HepG2 (cell line): ENCODE measurements at regions not wholly inside any gene's neighbourhood (a gene's known extent, or its start where the extent isn't known, plus 50 kb on each side); places are given as distances from the start of the nearest gene placed in this dataset.

Experiments
- ATAC-seq: fragments of 200-7000 bp; cut with Tn5 transposase; 3 replicates; pipeline ENCODE4 v1.9.1; 2020; ENCODE audit warnings: mild to moderate bottlenecking, moderate library complexity
- BruUV-seq: library from RNA; stranded (reverse); fragments of 400-500 nt; replicated peaks from 2 replicates; lab custom pipeline; 2021; lab: Mats Ljungman, UMichigan
- CTCF ChIA-PET: fragments of 300-600 bp; formaldehyde crosslinking; extraction: SDS; loops from one replicate; lab custom pipeline; 2021; ENCODE audit warnings: low total read pairs, inconsistent platforms, low intra/inter-chr PET ratio; lab: Yijun Ruan, JAX
- POLR2A ChIA-PET: fragments of 350-600 bp; sonication (Branson Sonifier 250); formaldehyde crosslinking; loops from one replicate; lab custom pipeline; 2020; ENCODE audit warnings: antibody characterized with exemption, inconsistent platforms; lab: Yijun Ruan, JAX
- DNase-seq: peaks from one replicate; pipeline ENCODE4 v3.0.0-alpha.2; 2015; ENCODE audit warnings: low spot score
- FAIRE-seq: peaks from 3 replicates; lab custom pipeline; 2011; peaks lifted over from hg19 to GRCh38; lab: Jason Lieb, UNC
- H2AFZ ChIP-seq: one replicate; pipeline ENCODE4 v1.6.1; 2011; ENCODE audit warnings: low read length, inconsistent platforms
- H3K27ac ChIP-seq: fragments of 300-600 bp; 3 replicates; pipeline ENCODE4 v1.8.0; 2011; ENCODE audit warnings: mixed run types, mild to moderate bottlenecking, mixed read lengths, low read length, inconsistent platforms; ENCODE audit not compliant: insufficient read depth; ENCODE audit errors: extremely low read length
- H3K27me3 ChIP-seq, 2 experiments: fragments of 200-600 bp in 1 of 2; 2 replicates in 1 of 2; 3 replicates in 1 of 2; pipeline versions ENCODE4 v1.6.0 to v1.8.0; 2011; ENCODE audit warnings: low read length in 2 of 2, mild to moderate bottlenecking in 2 of 2, moderate library complexity in 2 of 2, inconsistent platforms in 1 of 2; ENCODE audit not compliant: insufficient read depth in 2 of 2, control insufficient read depth in 1 of 2
- H3K36me3 ChIP-seq, 2 experiments: fragments of 200-600 bp in 1 of 2; replicated peaks in 1 of 2; 2 replicates in 1 of 2; 3 replicates in 1 of 2; pipeline versions ENCODE4 v1.5.1 to v1.8.0; 2011; ENCODE audit warnings: low read length in 2 of 2, inconsistent platforms in 1 of 2; ENCODE audit not compliant: insufficient read depth in 2 of 2, control insufficient read depth in 1 of 2
- H3K4me1 ChIP-seq: 2 replicates; pipeline ENCODE4 v1.5.1; 2012; ENCODE audit warnings: low read length, inconsistent platforms; ENCODE audit not compliant: insufficient read depth
- H3K4me2 ChIP-seq: 2 replicates; pipeline ENCODE4 v1.6.0; 2011; ENCODE audit warnings: low read depth, low read length, inconsistent platforms
- H3K4me3 ChIP-seq, 3 experiments: fragments of 200-600 bp in 1 of 3; sonication (generic), shearing (Covaris generic) in 1 of 3; replicated peaks in 1 of 3; 2 replicates each; pipeline ENCODE4 v1.5.1; 2011 to 2016; ENCODE audit warnings: low read length in 3 of 3, inconsistent platforms in 2 of 3, low read depth in 2 of 3, mild to moderate bottlenecking in 2 of 3, control low read depth in 1 of 3, mixed read lengths in 1 of 3; ENCODE audit not compliant: insufficient read depth in 1 of 3
- H3K79me2 ChIP-seq: one replicate; pipeline ENCODE4 v1.6.1; 2011; ENCODE audit warnings: low read length, inconsistent platforms; ENCODE audit not compliant: insufficient read depth
- H3K9ac ChIP-seq: 2 replicates; pipeline ENCODE4 v1.6.0; 2011; ENCODE audit warnings: mild to moderate bottlenecking, low read depth, low read length, inconsistent platforms; ENCODE audit not compliant: insufficient read depth
- H3K9me3 ChIP-seq: 2 replicates; pipeline ENCODE4 v1.5.1; 2012; ENCODE audit warnings: mild to moderate bottlenecking, low read length
- H4K20me1 ChIP-seq: 2 replicates; pipeline ENCODE4 v1.6.0; 2011; ENCODE audit warnings: inconsistent platforms, mild to moderate bottlenecking, low read length, moderate library complexity; ENCODE audit not compliant: insufficient read depth
- EEA1 ChIP-seq: sonication (generic); formaldehyde crosslinking; IDR thresholded peaks from 2 replicates; pipeline ENCODE4 v1.5.1; 2020; ENCODE audit warnings: mild to moderate bottlenecking, missing genetic modification reagents, borderline replicate concordance
- ISX ChIP-seq: sonication (generic); formaldehyde crosslinking; conservative IDR thresholded peaks from 2 replicates; pipeline ENCODE4 v1.5.0; 2020; ENCODE audit warnings: missing genetic modification reagents
- MAF1 ChIP-seq: sonication (generic); formaldehyde crosslinking; IDR thresholded peaks from 2 replicates; pipeline ENCODE4 v1.5.0; 2020; ENCODE audit warnings: missing genetic modification reagents, borderline replicate concordance
- MBD4 ChIP-seq: IDR thresholded peaks from 2 replicates; pipeline ENCODE4 v1.6.1; 2012; ENCODE audit warnings: low read length, inconsistent platforms, borderline replicate concordance
- NBN ChIP-seq: fragments of 450-650 bp; conservative IDR thresholded peaks from 2 replicates; pipeline ENCODE4 v1.6.1; 2017
- NFE2 ChIP-seq: sonication (generic); formaldehyde crosslinking; IDR thresholded peaks from 2 replicates; pipeline ENCODE4 v1.4.0; 2020; ENCODE audit warnings: missing genetic modification reagents
- NFYB ChIP-seq: sonication (generic); formaldehyde crosslinking; IDR thresholded peaks from 2 replicates; pipeline ENCODE4 v1.4.0; 2020; ENCODE audit warnings: missing genetic modification reagents
- SOX13 ChIP-seq, 3 experiments: fragments of 450-650 bp in 1 of 3; sonication (generic) in 1 of 3; formaldehyde crosslinking in 1 of 3; IDR thresholded peaks in 2 of 3; conservative IDR thresholded peaks in 1 of 3; 2 replicates each; pipeline versions ENCODE4 v1.5.0 to v1.6.1; 2016 to 2020; ENCODE audit warnings: antibody characterized with exemption in 1 of 3, mild to moderate bottlenecking in 1 of 3, missing compliant biosample characterization in 1 of 3, missing genetic modification reagents in 1 of 3, moderate library complexity in 1 of 3
- ZBTB1 ChIP-seq: sonication (generic); formaldehyde crosslinking; IDR thresholded peaks from 2 replicates; pipeline ENCODE4 v1.4.0; 2020; ENCODE audit warnings: missing genetic modification reagents, borderline replicate concordance
- ZNF292 ChIP-seq: sonication (generic); formaldehyde crosslinking; IDR thresholded peaks from 2 replicates; pipeline ENCODE4 v1.8.1; 2022; ENCODE audit warnings: mild to moderate bottlenecking, low read depth, missing genetic modification reagents, borderline replicate concordance
- ZNF749 ChIP-seq: sonication (generic); formaldehyde crosslinking; IDR thresholded peaks from 2 replicates; pipeline ENCODE4 v1.8.0; 2022; ENCODE audit warnings: mild to moderate bottlenecking, missing genetic modification reagents, moderate library complexity, borderline replicate concordance
- WGBS: methylation state at CpG from one replicate; pipeline ENCODE4 v1.1.6; 2017; ENCODE audit warnings: low lambda C conversion rate; 5-methylcytosine and 5-hydroxymethylcytosine counted together
- in situ Hi-C: cut with HindIII; loops from 2 replicates; pipeline ENCODE4 v1.10.0; 2017; ENCODE audit warnings: low pct_unique_long_range_greater_than_20kb; ENCODE audit not compliant: extremely low pct_ligation_motif_present
- intact Hi-C: fragments of 100-400 bp; cut with micrococcal nuclease; formaldehyde crosslinking; loops from one replicate; pipeline ENCODE4 v1.10.0; 2022; ENCODE audit not compliant: unreplicated experiment
- TF ChIP-seq, protein P1 (sequence below): sonication (generic); formaldehyde crosslinking; IDR thresholded peaks from 2 replicates; pipeline ENCODE4 v1.4.0; 2020; ENCODE audit warnings: missing genetic modification reagents, mild to moderate bottlenecking, borderline replicate concordance
- TF ChIP-seq, protein P2 (sequence below): sonication (generic); formaldehyde crosslinking; IDR thresholded peaks from 2 replicates; pipeline ENCODE4 v1.4.0; 2020; ENCODE audit warnings: missing genetic modification reagents, borderline replicate concordance

DNA sequence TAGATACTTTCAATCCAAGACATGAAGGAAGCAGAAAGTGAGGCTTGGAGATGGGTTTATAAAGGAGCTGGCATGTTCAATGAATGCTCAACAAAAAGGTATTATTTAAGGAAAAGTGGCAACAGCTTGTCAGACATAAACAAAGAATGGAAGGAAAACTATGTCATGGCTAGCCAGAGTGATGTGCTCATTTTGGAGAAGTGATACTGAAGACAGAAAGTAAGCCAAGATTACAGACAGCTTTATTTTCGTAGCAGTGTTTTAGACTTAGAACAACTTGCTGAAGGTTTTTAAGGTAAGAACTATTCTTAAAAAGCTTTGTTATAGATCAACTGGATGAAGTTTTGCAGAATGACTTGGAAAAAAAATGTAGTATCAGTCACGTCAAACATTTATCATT lies 160.5 kb upstream of the FERD3L start:
- Histone ChIP-seq H3K27me3 (no peaks in the 10 kb centered on the region), H3K36me3 (no peaks in the 10 kb centered on the region), H3K9me3 (peaks cover 36% of the 10 kb centered on the region), H3K4me2 (no peak overlapping the region), H4K20me1 (no peaks in the 10 kb centered on the region), H3K9ac (no peak overlapping the region), H3K4me3 (no peak overlapping the region), H2AFZ (no peak overlapping the region), H3K27ac (no peak overlapping the region), H3K4me1 (no peaks in the 10 kb centered on the region), H3K79me2 (no peaks in the 10 kb centered on the region)
- DNase-seq (no peak), ATAC-seq (no peak), FAIRE-seq (no peak)
- BruUV-seq = no TSS peak
- ChIA-PET CTCF (no interaction called here), POLR2A (no interaction called here)
- TF ChIP-seq NBN (no peak), SOX13 (IDR thresholded peaks at IDR 0.05) (no peak), SOX13 (CRISPR knock-in tag; conservative IDR thresholded peaks at IDR 0.05 in 1 of 2, IDR thresholded peaks at IDR 0.05 in 1 of 2) (no peak), MAF1 (no peak), EEA1 (CRISPR knock-in tag) (no peak), NFE2 (no peak), ZNF292 (no peak), MBD4 (no peak), NFYB (CRISPR knock-in tag) (no peak), ISX (CRISPR knock-in tag) (no peak), ZNF749 (CRISPR knock-in tag) (no peak), ZBTB1 (CRISPR knock-in tag) (no peak)
- TF ChIP-seq, protein P1, sequence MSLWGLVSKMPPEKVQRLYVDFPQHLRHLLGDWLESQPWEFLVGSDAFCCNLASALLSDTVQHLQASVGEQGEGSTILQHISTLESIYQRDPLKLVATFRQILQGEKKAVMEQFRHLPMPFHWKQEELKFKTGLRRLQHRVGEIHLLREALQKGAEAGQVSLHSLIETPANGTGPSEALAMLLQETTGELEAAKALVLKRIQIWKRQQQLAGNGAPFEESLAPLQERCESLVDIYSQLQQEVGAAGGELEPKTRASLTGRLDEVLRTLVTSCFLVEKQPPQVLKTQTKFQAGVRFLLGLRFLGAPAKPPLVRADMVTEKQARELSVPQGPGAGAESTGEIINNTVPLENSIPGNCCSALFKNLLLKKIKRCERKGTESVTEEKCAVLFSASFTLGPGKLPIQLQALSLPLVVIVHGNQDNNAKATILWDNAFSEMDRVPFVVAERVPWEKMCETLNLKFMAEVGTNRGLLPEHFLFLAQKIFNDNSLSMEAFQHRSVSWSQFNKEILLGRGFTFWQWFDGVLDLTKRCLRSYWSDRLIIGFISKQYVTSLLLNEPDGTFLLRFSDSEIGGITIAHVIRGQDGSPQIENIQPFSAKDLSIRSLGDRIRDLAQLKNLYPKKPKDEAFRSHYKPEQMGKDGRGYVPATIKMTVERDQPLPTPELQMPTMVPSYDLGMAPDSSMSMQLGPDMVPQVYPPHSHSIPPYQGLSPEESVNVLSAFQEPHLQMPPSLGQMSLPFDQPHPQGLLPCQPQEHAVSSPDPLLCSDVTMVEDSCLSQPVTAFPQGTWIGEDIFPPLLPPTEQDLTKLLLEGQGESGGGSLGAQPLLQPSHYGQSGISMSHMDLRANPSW = no peak
- TF ChIP-seq, protein P2, sequence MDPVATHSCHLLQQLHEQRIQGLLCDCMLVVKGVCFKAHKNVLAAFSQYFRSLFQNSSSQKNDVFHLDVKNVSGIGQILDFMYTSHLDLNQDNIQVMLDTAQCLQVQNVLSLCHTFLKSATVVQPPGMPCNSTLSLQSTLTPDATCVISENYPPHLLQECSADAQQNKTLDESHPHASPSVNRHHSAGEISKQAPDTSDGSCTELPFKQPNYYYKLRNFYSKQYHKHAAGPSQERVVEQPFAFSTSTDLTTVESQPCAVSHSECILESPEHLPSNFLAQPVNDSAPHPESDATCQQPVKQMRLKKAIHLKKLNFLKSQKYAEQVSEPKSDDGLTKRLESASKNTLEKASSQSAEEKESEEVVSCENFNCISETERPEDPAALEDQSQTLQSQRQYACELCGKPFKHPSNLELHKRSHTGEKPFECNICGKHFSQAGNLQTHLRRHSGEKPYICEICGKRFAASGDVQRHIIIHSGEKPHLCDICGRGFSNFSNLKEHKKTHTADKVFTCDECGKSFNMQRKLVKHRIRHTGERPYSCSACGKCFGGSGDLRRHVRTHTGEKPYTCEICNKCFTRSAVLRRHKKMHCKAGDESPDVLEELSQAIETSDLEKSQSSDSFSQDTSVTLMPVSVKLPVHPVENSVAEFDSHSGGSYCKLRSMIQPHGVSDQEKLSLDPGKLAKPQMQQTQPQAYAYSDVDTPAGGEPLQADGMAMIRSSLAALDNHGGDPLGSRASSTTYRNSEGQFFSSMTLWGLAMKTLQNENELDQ = no peak
- in situ Hi-C loops (no loop called here), intact Hi-C loops (no loop called here)
- 0% methylated on average over 2 of the region's 2 CpGs for WGBS
